Keratinocyte (primary cell): ENCODE measurements at regions not wholly inside any gene's neighbourhood (a gene's known extent, or its start where the extent isn't known, plus 50 kb on each side); places are given as distances from the start of the nearest gene placed in this dataset.

Experiments
- DNase-seq: peaks from one replicate; pipeline ENCODE4 v3.0.0-alpha.2; 2011; ENCODE audit warnings: low read depth, missing footprints, low spot score
- FAIRE-seq: peaks from 2 replicates; lab custom pipeline; 2011; peaks lifted over from hg19 to GRCh38; lab: Jason Lieb, UNC
- H2AFZ ChIP-seq: 2 replicates; pipeline ENCODE4 v1.6.0; 2012; ENCODE audit warnings: low read length, control low read depth, inconsistent platforms; ENCODE audit not compliant: control insufficient read depth
- H3K27ac ChIP-seq: 2 replicates; pipeline ENCODE4 v1.5.1; 2011; ENCODE audit warnings: low read length; ENCODE audit not compliant: control insufficient read depth, insufficient read depth
- H3K27me3 ChIP-seq: 3 replicates; pipeline ENCODE4 v1.6.0; 2011; ENCODE audit warnings: low read length; ENCODE audit not compliant: control insufficient read depth, insufficient read depth; ENCODE audit errors: extremely low read depth
- H3K36me3 ChIP-seq, 2 experiments: 2 replicates in 1 of 2; 3 replicates in 1 of 2; pipeline ENCODE4 v1.5.1; 2011; ENCODE audit warnings: low read length in 2 of 2, mild to moderate bottlenecking in 1 of 2; ENCODE audit not compliant: control insufficient read depth in 2 of 2, insufficient read depth in 2 of 2; ENCODE audit errors: extremely low read depth in 1 of 2
- H3K4me1 ChIP-seq: 3 replicates; pipeline ENCODE4 v1.5.1; 2011; ENCODE audit warnings: low read length; ENCODE audit not compliant: control insufficient read depth, insufficient read depth; ENCODE audit errors: extremely low read depth
- H3K4me2 ChIP-seq: 3 replicates; pipeline ENCODE4 v1.6.0; 2011; ENCODE audit warnings: low read depth, low read length; ENCODE audit not compliant: control insufficient read depth, insufficient read depth; ENCODE audit errors: extremely low read depth
- H3K4me3 ChIP-seq, 3 experiments: fragments of 200-600 bp in 1 of 3; sonication (generic) in 1 of 3; 2 replicates in 2 of 3; 3 replicates in 1 of 3; pipeline ENCODE4 v1.5.1; 2011 to 2016; ENCODE audit warnings: low read length in 3 of 3, mild to moderate bottlenecking in 3 of 3, control low read depth in 2 of 3, inconsistent platforms in 1 of 3, low read depth in 1 of 3, mixed read lengths in 1 of 3, mixed run types in 1 of 3, moderate library complexity in 1 of 3; ENCODE audit not compliant: control insufficient read depth in 2 of 3, insufficient read depth in 2 of 3; ENCODE audit errors: extremely low read depth in 1 of 3
- H3K79me2 ChIP-seq: 2 replicates; pipeline ENCODE4 v1.6.0; 2012; ENCODE audit warnings: low read length; ENCODE audit not compliant: control insufficient read depth, insufficient read depth
- H3K9ac ChIP-seq: 3 replicates; pipeline ENCODE4 v1.6.0; 2011; ENCODE audit warnings: low read length; ENCODE audit not compliant: control insufficient read depth, insufficient read depth; ENCODE audit errors: extremely low read depth
- H3K9me1 ChIP-seq: 3 replicates; pipeline ENCODE4 v1.6.0; 2011; ENCODE audit warnings: low read length; ENCODE audit not compliant: control insufficient read depth, insufficient read depth; ENCODE audit errors: extremely low read depth
- H3K9me3 ChIP-seq: 2 replicates; pipeline ENCODE4 v1.5.1; 2012; ENCODE audit warnings: low read depth, low read length; ENCODE audit not compliant: control insufficient read depth
- H4K20me1 ChIP-seq: 3 replicates; pipeline ENCODE4 v1.6.0; 2011; ENCODE audit warnings: low read length; ENCODE audit not compliant: control insufficient read depth, insufficient read depth; ENCODE audit errors: extremely low read depth
- CTCF ChIP-seq, 3 experiments: IDR thresholded peaks in 1 of 3; conservative IDR thresholded peaks in 1 of 3; optimal IDR thresholded peaks in 1 of 3; 2 replicates in 2 of 3; 3 replicates in 1 of 3; pipeline versions ENCODE3 to v1.5.1; 2011; ENCODE audit warnings: low read length in 3 of 3, mild to moderate bottlenecking in 3 of 3, moderate library complexity in 2 of 3, control low read depth in 1 of 3, inconsistent platforms in 1 of 3; ENCODE audit not compliant: insufficient read depth in 2 of 3; ENCODE audit errors: extremely low read depth in 1 of 3
- EZH2 ChIP-seq: IDR thresholded peaks from one replicate; pipeline ENCODE4 v1.6.1; 2012; ENCODE audit warnings: inconsistent platforms, mild to moderate bottlenecking, low read length, moderate library complexity
- dilution Hi-C: fragments of 300-500 bp; cut with MboI; formaldehyde crosslinking; loops from one replicate; pipeline ENCODE4 v1.7.0; 2020; ENCODE audit warnings: low sequenced_read_pairs; ENCODE audit not compliant: extremely low pct_ligation_motif_present

GRCh38 chr1:187167555-187167954, 338.8 kb downstream of the PLA2G4A start:
- no peak overlapping the region for H3K9ac ChIP-seq
- no peaks in the 10 kb centered on the region for H3K9me1 ChIP-seq
- no peak overlapping the region for H3K4me2 ChIP-seq
- no peaks in the 10 kb centered on the region for H4K20me1 ChIP-seq
- no peaks in the 10 kb centered on the region for H3K36me3 ChIP-seq
- no peaks in the 10 kb centered on the region for H3K9me3 ChIP-seq
- no peak overlapping the region for H3K27ac ChIP-seq
- H2AFZ ChIP-seq, result no peak overlapping the region
- no peaks in the 10 kb centered on the region for H3K79me2 ChIP-seq
- FAIRE-seq (no peak), DNase-seq (no peak)
- H3K4me1 ChIP-seq, result no peaks in the 10 kb centered on the region
- H3K27me3 ChIP-seq, result no peaks in the 10 kb centered on the region
- TF ChIP-seq CTCF (optimal IDR thresholded peaks at IDR 0.05 in 1 of 3, IDR thresholded peaks at IDR 0.05 in 1 of 3, conservative IDR thresholded peaks at IDR 0.05 in 1 of 3; ENCODE audit: extremely low read depth in 1 of 3, insufficient read depth in 2 of 3, low read length in 3 of 3), result no peak
- TF ChIP-seq EZH2, result no peak
- dilution Hi-C loops, result no loop called here
- H3K4me3 ChIP-seq, result no peak overlapping the region

- H3K27ac ChIP-seq, result no peak overlapping the region
- FAIRE-seq (no peak), DNase-seq (no peak)
- TF ChIP-seq EZH2 (no peak), CTCF (optimal IDR thresholded peaks at IDR 0.05 in 1 of 3, IDR thresholded peaks at IDR 0.05 in 1 of 3, conservative IDR thresholded peaks at IDR 0.05 in 1 of 3; ENCODE audit: extremely low read depth in 1 of 3, insufficient read depth in 2 of 3, low read length in 3 of 3) (no peak)
- H3K9ac ChIP-seq, result no peak overlapping the region
- H3K27me3 ChIP-seq, result no peaks in the 10 kb centered on the region
- dilution Hi-C loops, result no loop called here
- no peaks in the 10 kb centered on the region for H3K9me3 ChIP-seq
- no peaks in the 10 kb centered on the region for H3K9me1 ChIP-seq
- no peak overlapping the region for H3K4me2 ChIP-seq
- no peaks in the 10 kb centered on the region for H3K36me3 ChIP-seq
- no peak overlapping the region for H3K4me3 ChIP-seq
- H2AFZ ChIP-seq, result no peak overlapping the region
- no peaks in the 10 kb centered on the region for H3K79me2 ChIP-seq
- no peaks in the 10 kb centered on the region for H4K20me1 ChIP-seq
- H3K4me1 ChIP-seq, result no peaks in the 10 kb centered on the region
Observed at GRCh38 chr1:187168297-187168696, 339.5 kb downstream of the PLA2G4A start.
